HG02973 (cell line): ENCODE measurements at regions not wholly inside any gene's neighbourhood (a gene's known extent, or its start where the extent isn't known, plus 50 kb on each side); places are given as distances from the start of the nearest gene placed in this dataset.
"Not testable (repeated sequence)": the region's sequence is repeated elsewhere in the genome, so short reads cannot be mapped to it uniquely, and the experiment has no call there.

Experiments used
- ATAC-seq: cut with Tn5 transposase; IDR thresholded peaks from one replicate; pipeline ENCODE4 v1.9.1; 2021; ENCODE audit warnings: moderate library complexity; ENCODE audit not compliant: unreplicated experiment

GRCh38 chr1:148432318-148432717 is 50.8 kb downstream of the PPIAL4G start:
- not testable (repeated sequence) for ATAC-seq

GRCh38 chr1:148429856-148430255 is 53.2 kb downstream of the PPIAL4G start:
- ATAC-seq, result not testable (repeated sequence)

GRCh38 chr1:148426940-148427611 is 56.0 kb downstream of the PPIAL4G start:
- ATAC-seq, result not testable (repeated sequence)

- ATAC-seq, result not testable (repeated sequence)
Measured at GRCh38 chr1:148426385-148426784, 56.7 kb downstream of the PPIAL4G start.

GRCh38 chr1:148424143-148425003 is 58.7 kb downstream of the PPIAL4G start:
- not testable (repeated sequence) for ATAC-seq

- ATAC-seq, result not testable (repeated sequence)
Measured at GRCh38 chr1:148422921-148423320, 60.2 kb downstream of the PPIAL4G start.

GRCh38 chr1:148417241-148417640 is 65.9 kb downstream of the PPIAL4G start:
- ATAC-seq, result not testable (repeated sequence)

- not testable (repeated sequence) for ATAC-seq
Measured at GRCh38 chr1:148413385-148413784, 69.7 kb downstream of the PPIAL4G start.

- not testable (repeated sequence) for ATAC-seq
Measured at GRCh38 chr1:148404786-148405568, 78.1 kb downstream of the PPIAL4G start.

GRCh38 chr1:148403925-148404324 is 79.2 kb downstream of the PPIAL4G start:
- not testable (repeated sequence) for ATAC-seq

GRCh38 chr1:148403085-148403456 is 80.0 kb downstream of the PPIAL4G start:
- not testable (repeated sequence) for ATAC-seq

GRCh38 chr1:148402152-148403084 is 80.7 kb downstream of the PPIAL4G start:
- ATAC-seq, result peak; percentile 86

GRCh38 chr1:148397516-148397915 is 85.6 kb downstream of the PPIAL4G start:
- ATAC-seq, result not testable (repeated sequence)

- ATAC-seq, result not testable (repeated sequence)
Measured at GRCh38 chr1:148392505-148392904, 90.6 kb downstream of the PPIAL4G start.

- not testable (repeated sequence) for ATAC-seq
Measured at GRCh38 chr1:148391323-148391722, 91.8 kb downstream of the PPIAL4G start.

GRCh38 chr1:148389027-148389339 is 94.1 kb downstream of the PPIAL4G start:
- ATAC-seq, result no peak

- no peak for ATAC-seq
Measured at GRCh38 chr1:148388260-148389026, 94.7 kb downstream of the PPIAL4G start.

- ATAC-seq, result not testable (repeated sequence)
Measured at GRCh38 chr1:148387949-148388259, 95.2 kb downstream of the PPIAL4G start.

- ATAC-seq, result not testable (repeated sequence)
Measured at GRCh38 chr1:148387122-148387948, 95.8 kb downstream of the PPIAL4G start.
